PFSK-1 (cell line): ENCODE measurements at regions not wholly inside any gene's neighbourhood (a gene's known extent, or its start where the extent isn't known, plus 50 kb on each side); places are given as distances from the start of the nearest gene placed in this dataset.

Experiments
- FOXP2 ChIP-seq: optimal IDR thresholded peaks from 2 replicates; pipeline ENCODE3; 2011; ENCODE audit warnings: borderline replicate concordance, control low read depth, inconsistent platforms; ENCODE audit not compliant: insufficient read depth; ENCODE audit errors: extremely low read length, extremely low read depth
- POLR2AphosphoS5 ChIP-seq: IDR thresholded peaks from 2 replicates; pipeline ENCODE4 v1.6.1; 2012; ENCODE audit warnings: low read depth, mild to moderate bottlenecking, control low read depth, low read length, moderate library complexity
- SIN3A ChIP-seq: IDR thresholded peaks from 2 replicates; pipeline ENCODE4 v1.6.1; 2012; ENCODE audit warnings: mild to moderate bottlenecking, low read length, moderate library complexity, borderline replicate concordance; ENCODE audit not compliant: insufficient read depth
- TAF1 ChIP-seq: IDR thresholded peaks from 2 replicates; pipeline ENCODE4 v1.6.1; 2012; ENCODE audit warnings: low read length, control low read depth, borderline replicate concordance; ENCODE audit not compliant: insufficient read depth
- TF ChIP-seq, protein P1 (sequence below), 2 experiments: IDR thresholded peaks; 2 replicates each; pipeline versions ENCODE4 v1.6.1 to v1.8.0; 2011 to 2012; ENCODE audit warnings: low read depth in 2 of 2, low read length in 2 of 2, control low read depth in 1 of 2, inconsistent platforms in 1 of 2, mild to moderate bottlenecking in 1 of 2, moderate library complexity in 1 of 2; ENCODE audit not compliant: insufficient read depth in 1 of 2

DNA sequence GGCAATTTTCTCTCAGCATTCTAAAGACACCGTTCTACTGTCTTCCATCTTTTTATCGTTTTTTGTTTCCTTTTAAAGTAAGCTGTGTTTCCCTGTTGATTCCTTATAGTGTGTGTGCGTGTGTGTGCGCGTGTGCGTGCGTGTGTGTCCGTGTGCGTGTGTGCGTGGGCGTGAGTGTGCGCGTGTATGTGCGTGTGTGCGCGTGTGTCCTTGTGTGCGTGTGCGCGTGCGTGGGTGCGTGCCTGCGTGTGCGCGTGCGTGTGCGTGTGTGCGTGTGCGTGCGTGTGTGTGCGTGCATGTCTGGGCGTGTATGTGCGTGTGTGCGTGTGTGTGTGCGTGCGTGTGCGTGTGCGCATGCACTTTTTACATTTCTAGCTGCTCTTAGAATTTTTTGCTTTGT lies 1033.7 kb downstream of the BRD1 start:
- TF ChIP-seq SIN3A, result no peak
- TF ChIP-seq, protein P1, sequence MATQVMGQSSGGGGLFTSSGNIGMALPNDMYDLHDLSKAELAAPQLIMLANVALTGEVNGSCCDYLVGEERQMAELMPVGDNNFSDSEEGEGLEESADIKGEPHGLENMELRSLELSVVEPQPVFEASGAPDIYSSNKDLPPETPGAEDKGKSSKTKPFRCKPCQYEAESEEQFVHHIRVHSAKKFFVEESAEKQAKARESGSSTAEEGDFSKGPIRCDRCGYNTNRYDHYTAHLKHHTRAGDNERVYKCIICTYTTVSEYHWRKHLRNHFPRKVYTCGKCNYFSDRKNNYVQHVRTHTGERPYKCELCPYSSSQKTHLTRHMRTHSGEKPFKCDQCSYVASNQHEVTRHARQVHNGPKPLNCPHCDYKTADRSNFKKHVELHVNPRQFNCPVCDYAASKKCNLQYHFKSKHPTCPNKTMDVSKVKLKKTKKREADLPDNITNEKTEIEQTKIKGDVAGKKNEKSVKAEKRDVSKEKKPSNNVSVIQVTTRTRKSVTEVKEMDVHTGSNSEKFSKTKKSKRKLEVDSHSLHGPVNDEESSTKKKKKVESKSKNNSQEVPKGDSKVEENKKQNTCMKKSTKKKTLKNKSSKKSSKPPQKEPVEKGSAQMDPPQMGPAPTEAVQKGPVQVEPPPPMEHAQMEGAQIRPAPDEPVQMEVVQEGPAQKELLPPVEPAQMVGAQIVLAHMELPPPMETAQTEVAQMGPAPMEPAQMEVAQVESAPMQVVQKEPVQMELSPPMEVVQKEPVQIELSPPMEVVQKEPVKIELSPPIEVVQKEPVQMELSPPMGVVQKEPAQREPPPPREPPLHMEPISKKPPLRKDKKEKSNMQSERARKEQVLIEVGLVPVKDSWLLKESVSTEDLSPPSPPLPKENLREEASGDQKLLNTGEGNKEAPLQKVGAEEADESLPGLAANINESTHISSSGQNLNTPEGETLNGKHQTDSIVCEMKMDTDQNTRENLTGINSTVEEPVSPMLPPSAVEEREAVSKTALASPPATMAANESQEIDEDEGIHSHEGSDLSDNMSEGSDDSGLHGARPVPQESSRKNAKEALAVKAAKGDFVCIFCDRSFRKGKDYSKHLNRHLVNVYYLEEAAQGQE (IDR thresholded peaks at IDR 0.05; ENCODE audit: insufficient read depth in 1 of 2, low read depth in 2 of 2, low read length in 2 of 2), result no peak
- TF ChIP-seq POLR2AphosphoS5, result no peak
- no peak for TF ChIP-seq TAF1
- no peak for TF ChIP-seq FOXP2
